ENCODE measurements at regions not wholly inside any gene's neighbourhood (a gene's known extent, or its start where the extent isn't known, plus 50 kb on each side); places are given as distances from the start of the nearest gene placed in this dataset.

DNA sequence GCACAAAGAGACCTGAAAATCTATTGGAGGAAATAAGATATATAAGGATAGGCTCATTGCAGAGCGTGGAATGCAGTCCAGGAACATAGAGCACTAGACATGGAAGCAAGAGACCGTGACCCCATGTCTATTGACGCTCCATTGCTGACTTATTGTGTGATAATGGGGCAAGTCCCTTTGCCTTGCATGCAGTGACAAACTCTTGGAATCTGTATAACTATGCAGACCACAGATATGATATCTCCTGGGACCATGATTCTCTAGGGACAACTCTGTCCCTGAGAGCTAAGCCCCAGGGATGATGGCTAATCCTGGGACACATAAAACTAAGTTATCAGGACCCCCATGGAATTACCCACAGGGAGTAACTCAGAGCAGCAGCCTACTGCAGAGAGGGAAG, 73.1 kb upstream of the PRDX6 start:
- TF ChIP-seq, protein P1, sequence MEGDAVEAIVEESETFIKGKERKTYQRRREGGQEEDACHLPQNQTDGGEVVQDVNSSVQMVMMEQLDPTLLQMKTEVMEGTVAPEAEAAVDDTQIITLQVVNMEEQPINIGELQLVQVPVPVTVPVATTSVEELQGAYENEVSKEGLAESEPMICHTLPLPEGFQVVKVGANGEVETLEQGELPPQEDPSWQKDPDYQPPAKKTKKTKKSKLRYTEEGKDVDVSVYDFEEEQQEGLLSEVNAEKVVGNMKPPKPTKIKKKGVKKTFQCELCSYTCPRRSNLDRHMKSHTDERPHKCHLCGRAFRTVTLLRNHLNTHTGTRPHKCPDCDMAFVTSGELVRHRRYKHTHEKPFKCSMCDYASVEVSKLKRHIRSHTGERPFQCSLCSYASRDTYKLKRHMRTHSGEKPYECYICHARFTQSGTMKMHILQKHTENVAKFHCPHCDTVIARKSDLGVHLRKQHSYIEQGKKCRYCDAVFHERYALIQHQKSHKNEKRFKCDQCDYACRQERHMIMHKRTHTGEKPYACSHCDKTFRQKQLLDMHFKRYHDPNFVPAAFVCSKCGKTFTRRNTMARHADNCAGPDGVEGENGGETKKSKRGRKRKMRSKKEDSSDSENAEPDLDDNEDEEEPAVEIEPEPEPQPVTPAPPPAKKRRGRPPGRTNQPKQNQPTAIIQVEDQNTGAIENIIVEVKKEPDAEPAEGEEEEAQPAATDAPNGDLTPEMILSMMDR (IDR thresholded peaks at IDR 0.05; ENCODE audit: low read depth, low read length): no peak
- TF ChIP-seq EZH2phosphoT487 (IDR thresholded peaks at IDR 0.05; ENCODE audit: low read depth): no peak
